ENCODE measurements at regions not wholly inside any gene's neighbourhood (a gene's known extent, or its start where the extent isn't known, plus 50 kb on each side); places are given as distances from the start of the nearest gene placed in this dataset.

- Histone ChIP-seq H3K4me3 (no peak overlapping the region), H3K27ac (no peak overlapping the region), H3K36me3 (no peaks in the 10 kb centered on the region), H3K9me3 (no peaks in the 10 kb centered on the region), H3K4me1 (ENCODE audit: insufficient read depth) (no peaks in the 10 kb centered on the region), H3K27me3 (no peaks in the 10 kb centered on the region)
- TF ChIP-seq POLR2A (IDR thresholded peaks at IDR 0.05) (no peak), EP300 (IDR thresholded peaks at IDR 0.05) (no peak)
- TF ChIP-seq, protein P1, sequence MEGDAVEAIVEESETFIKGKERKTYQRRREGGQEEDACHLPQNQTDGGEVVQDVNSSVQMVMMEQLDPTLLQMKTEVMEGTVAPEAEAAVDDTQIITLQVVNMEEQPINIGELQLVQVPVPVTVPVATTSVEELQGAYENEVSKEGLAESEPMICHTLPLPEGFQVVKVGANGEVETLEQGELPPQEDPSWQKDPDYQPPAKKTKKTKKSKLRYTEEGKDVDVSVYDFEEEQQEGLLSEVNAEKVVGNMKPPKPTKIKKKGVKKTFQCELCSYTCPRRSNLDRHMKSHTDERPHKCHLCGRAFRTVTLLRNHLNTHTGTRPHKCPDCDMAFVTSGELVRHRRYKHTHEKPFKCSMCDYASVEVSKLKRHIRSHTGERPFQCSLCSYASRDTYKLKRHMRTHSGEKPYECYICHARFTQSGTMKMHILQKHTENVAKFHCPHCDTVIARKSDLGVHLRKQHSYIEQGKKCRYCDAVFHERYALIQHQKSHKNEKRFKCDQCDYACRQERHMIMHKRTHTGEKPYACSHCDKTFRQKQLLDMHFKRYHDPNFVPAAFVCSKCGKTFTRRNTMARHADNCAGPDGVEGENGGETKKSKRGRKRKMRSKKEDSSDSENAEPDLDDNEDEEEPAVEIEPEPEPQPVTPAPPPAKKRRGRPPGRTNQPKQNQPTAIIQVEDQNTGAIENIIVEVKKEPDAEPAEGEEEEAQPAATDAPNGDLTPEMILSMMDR (IDR thresholded peaks at IDR 0.05), result no peak
- DNase-seq, result no peak
- intact Hi-C loops (cut with DNase I), result no loop called here
- WGBS, 3 donors, result 11 to 24% (median 23%) methylated on average over 2 of the region's 2 CpGs
Measured at GRCh38 chr6:40290816-40291215, 296.3 kb downstream of the LRFN2 start.

DNA sequence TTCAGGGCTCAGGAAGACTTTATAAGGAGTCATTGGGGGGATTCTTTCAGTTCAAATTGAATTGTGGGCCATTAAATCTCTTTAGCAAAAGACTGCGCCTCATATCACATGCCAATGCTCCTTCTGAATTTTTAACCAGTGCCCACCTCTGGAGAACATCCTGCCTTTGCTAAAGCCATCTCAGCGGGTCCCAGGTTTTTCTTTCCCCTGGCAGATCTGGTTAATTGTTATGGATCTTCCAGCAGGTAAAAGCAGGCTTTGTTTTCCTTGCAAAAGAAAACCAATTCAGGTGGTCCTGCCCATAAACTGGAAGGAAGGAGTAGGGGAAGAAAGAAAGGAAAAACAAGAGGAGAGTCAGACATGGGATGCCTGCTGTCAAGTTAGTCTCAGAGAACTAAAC, 298.2 kb downstream of the LRFN2 start:
- no peak for DNase-seq
- no peaks in the 10 kb centered on the region for H3K9me3 ChIP-seq
- WGBS, 3 donors, result 77 to 91% (median 88%) methylated on average over 2 of the region's 2 CpGs
- no peaks in the 10 kb centered on the region for H3K36me3 ChIP-seq
- no peaks in the 10 kb centered on the region for H3K27me3 ChIP-seq
- no peak for TF ChIP-seq EP300 (IDR thresholded peaks at IDR 0.05)
- TF ChIP-seq, protein P1 (IDR thresholded peaks at IDR 0.05), result no peak
- no peak for TF ChIP-seq POLR2A (IDR thresholded peaks at IDR 0.05)
- H3K27ac ChIP-seq, result no peak overlapping the region
- intact Hi-C loops (cut with DNase I), result no loop called here
- no peak overlapping the region for H3K4me3 ChIP-seq
- no peaks in the 10 kb centered on the region for H3K4me1 ChIP-seq (ENCODE audit: insufficient read depth)

DNA sequence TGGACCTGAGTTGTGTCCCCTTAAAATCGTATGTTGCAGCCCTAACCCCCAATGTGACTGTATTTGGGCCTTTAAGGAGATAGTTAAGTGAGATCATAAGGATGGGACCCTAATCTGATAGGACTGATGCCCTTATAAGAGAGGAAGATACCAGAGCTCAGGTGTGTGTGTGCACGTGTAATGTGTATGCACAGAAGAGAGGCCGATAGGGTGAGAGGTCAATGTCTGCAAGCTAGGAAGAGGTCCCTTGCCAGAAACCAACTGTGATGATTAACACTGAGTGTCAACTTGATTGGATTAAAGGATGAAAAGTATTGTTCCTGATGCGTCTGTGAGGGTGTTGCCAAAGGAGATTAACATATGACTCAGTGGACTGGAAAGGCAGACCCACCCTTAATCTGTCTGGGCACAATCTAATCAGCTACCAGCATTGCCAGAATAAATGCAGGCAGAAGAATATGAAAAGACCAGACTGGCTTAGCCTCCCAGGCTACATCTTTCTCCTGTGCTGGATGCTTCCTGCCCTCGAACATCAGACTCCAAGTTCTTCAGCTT, 299.8 kb downstream of the LRFN2 start:
- 70 to 81% (median 71%) methylated on average over 5 of the region's 5 CpGs for WGBS, 3 donors
- no peaks in the 10 kb centered on the region for H3K4me1 ChIP-seq (ENCODE audit: insufficient read depth)
- no peaks in the 10 kb centered on the region for H3K36me3 ChIP-seq
- H3K4me3 ChIP-seq, result no peak overlapping the region
- no peaks in the 10 kb centered on the region for H3K27me3 ChIP-seq
- DNase-seq, result no peak
- no peak for TF ChIP-seq POLR2A (IDR thresholded peaks at IDR 0.05)
- no peak for TF ChIP-seq EP300 (IDR thresholded peaks at IDR 0.05)
- TF ChIP-seq, protein P1 (IDR thresholded peaks at IDR 0.05), result no peak
- H3K27ac ChIP-seq, result no peak overlapping the region
- intact Hi-C loops (cut with DNase I), result no loop called here
- no peaks in the 10 kb centered on the region for H3K9me3 ChIP-seq

DNA sequence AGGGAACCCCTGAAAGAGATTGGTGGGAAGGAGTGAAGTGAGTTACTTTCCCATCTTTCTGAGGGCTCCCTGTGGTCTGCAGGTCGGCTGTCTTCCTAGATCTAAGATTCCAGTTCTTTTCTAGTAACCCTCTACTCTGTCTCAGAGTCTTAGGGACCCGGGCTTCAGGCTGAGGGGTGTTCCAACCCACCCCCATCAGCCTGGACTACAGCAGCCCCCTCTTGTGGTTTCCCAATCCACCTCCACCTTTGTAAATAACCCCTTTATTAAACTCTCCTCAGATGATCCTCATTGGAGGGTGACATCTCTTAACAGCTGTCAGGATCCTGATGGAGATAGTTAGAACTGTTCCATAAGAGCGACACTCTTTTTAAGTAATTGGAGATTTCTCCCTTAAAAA, 300.4 kb downstream of the LRFN2 start:
- no peak overlapping the region for H3K27ac ChIP-seq
- no peaks in the 10 kb centered on the region for H3K36me3 ChIP-seq
- TF ChIP-seq, protein P1 (IDR thresholded peaks at IDR 0.05), result no peak
- TF ChIP-seq EP300 (IDR thresholded peaks at IDR 0.05) (no peak), POLR2A (IDR thresholded peaks at IDR 0.05) (no peak)
- no peaks in the 10 kb centered on the region for H3K4me1 ChIP-seq (ENCODE audit: insufficient read depth)
- no peaks in the 10 kb centered on the region for H3K9me3 ChIP-seq
- intact Hi-C loops (cut with DNase I), result no loop called here
- no peaks in the 10 kb centered on the region for H3K27me3 ChIP-seq
- WGBS, 3 donors, result 37 to 57% (median 40%) methylated on average over 3 of the region's 3 CpGs
- no peak for DNase-seq
- H3K4me3 ChIP-seq, result no peak overlapping the region
